ENCODE measurements at regions not wholly inside any gene's neighbourhood (a gene's known extent, or its start where the extent isn't known, plus 50 kb on each side); places are given as distances from the start of the nearest gene placed in this dataset.

- POLR2A ChIA-PET: no interaction called here
- CTCF ChIA-PET: no interaction called here
- DNase-seq (ENCODE audit: extremely low spot score): no peak
These were observed 271.8 kb downstream of the CRLF2 start for GRCh38 chrX:940691-941090.

GRCh38 chrX:936979-937769 is 275.3 kb downstream of the CRLF2 start:
- CTCF ChIA-PET: no interaction called here
- no peak for TF ChIP-seq LEF1 (IDR thresholded peaks at IDR 0.05; ENCODE audit: borderline replicate concordance)
- TF ChIP-seq BHLHE40 (IDR thresholded peaks at IDR 0.05; ENCODE audit: borderline replicate concordance): no peak
- no peak for TF ChIP-seq NFRKB (IDR thresholded peaks at IDR 0.05)
- TF ChIP-seq ARNT (IDR thresholded peaks at IDR 0.05): no peak
- no peak for TF ChIP-seq PKNOX1 (IDR thresholded peaks at IDR 0.05)
- TF ChIP-seq ZNF384 (IDR thresholded peaks at IDR 0.05): no peak
- DNase-seq (ENCODE audit: extremely low spot score): no peak
- POLR2A ChIA-PET: no interaction called here

More at GRCh38 chrX:940691-941090, 271.8 kb downstream of the CRLF2 start:
- TF ChIP-seq BHLHE40 (IDR thresholded peaks at IDR 0.05; ENCODE audit: borderline replicate concordance) (no peak), FOXK2 (IDR thresholded peaks at IDR 0.05) (no peak)

GRCh38 chrX:933611-934010 is 278.8 kb downstream of the CRLF2 start:
- ChIA-PET CTCF (no interaction called here), POLR2A (no interaction called here)
- TF ChIP-seq CTBP1 (IDR thresholded peaks at IDR 0.05; ENCODE audit: borderline replicate concordance): no peak
- TF ChIP-seq TARDBP (IDR thresholded peaks at IDR 0.05): no peak
- TF ChIP-seq ARNT (IDR thresholded peaks at IDR 0.05): no peak
- TF ChIP-seq FOXM1 (IDR thresholded peaks at IDR 0.05; ENCODE audit: borderline replicate concordance): no peak
- TF ChIP-seq FOXK2 (IDR thresholded peaks at IDR 0.05): no peak
- no peak for TF ChIP-seq PKNOX1 (IDR thresholded peaks at IDR 0.05)
- TF ChIP-seq SUZ12 (IDR thresholded peaks at IDR 0.05): no peak
- TF ChIP-seq ELF4 (IDR thresholded peaks at IDR 0.05): no peak
- no peak for TF ChIP-seq LEF1 (IDR thresholded peaks at IDR 0.05; ENCODE audit: borderline replicate concordance)
- TF ChIP-seq HDGF (IDR thresholded peaks at IDR 0.05; ENCODE audit: borderline replicate concordance): no peak
- no peak for DNase-seq (ENCODE audit: extremely low spot score)

- POLR2A ChIA-PET: no interaction called here
- DNase-seq (ENCODE audit: extremely low spot score): no peak
- CTCF ChIA-PET: no interaction called here
- no peak for TF ChIP-seq FOXK2 (IDR thresholded peaks at IDR 0.05)
- TF ChIP-seq TARDBP (IDR thresholded peaks at IDR 0.05): no peak
- TF ChIP-seq ELF4 (IDR thresholded peaks at IDR 0.05): no peak
- TF ChIP-seq LEF1 (IDR thresholded peaks at IDR 0.05; ENCODE audit: borderline replicate concordance): no peak
- no peak for TF ChIP-seq HDGF (IDR thresholded peaks at IDR 0.05; ENCODE audit: borderline replicate concordance)
- no peak for TF ChIP-seq BHLHE40 (IDR thresholded peaks at IDR 0.05; ENCODE audit: borderline replicate concordance)
- no peak for TF ChIP-seq NFRKB (IDR thresholded peaks at IDR 0.05)
- no peak for TF ChIP-seq CTBP1 (IDR thresholded peaks at IDR 0.05; ENCODE audit: borderline replicate concordance)
- no peak for TF ChIP-seq FOXA1 (IDR thresholded peaks at IDR 0.05)
- no peak for TF ChIP-seq PKNOX1 (IDR thresholded peaks at IDR 0.05)
- TF ChIP-seq FOXM1 (IDR thresholded peaks at IDR 0.05; ENCODE audit: borderline replicate concordance): no peak
These were observed 283.8 kb downstream of the CRLF2 start for GRCh38 chrX:928606-929005.

GRCh38 chrX:926991-927390 is 285.5 kb downstream of the CRLF2 start:
- ChIA-PET CTCF (no interaction called here), POLR2A (no interaction called here)
- no peak for DNase-seq (ENCODE audit: extremely low spot score)
- TF ChIP-seq SUZ12 (IDR thresholded peaks at IDR 0.05): no peak
- no peak for TF ChIP-seq SP1 (IDR thresholded peaks at IDR 0.05)
- no peak for TF ChIP-seq ZNF384 (IDR thresholded peaks at IDR 0.05)
- no peak for TF ChIP-seq CTBP1 (IDR thresholded peaks at IDR 0.05; ENCODE audit: borderline replicate concordance)
- no peak for TF ChIP-seq FOXM1 (IDR thresholded peaks at IDR 0.05; ENCODE audit: borderline replicate concordance)

- CTCF ChIA-PET: no interaction called here
- no peak for DNase-seq (ENCODE audit: extremely low spot score)
- TF ChIP-seq TARDBP (IDR thresholded peaks at IDR 0.05) (no peak), SUZ12 (IDR thresholded peaks at IDR 0.05) (no peak), CTBP1 (IDR thresholded peaks at IDR 0.05; ENCODE audit: borderline replicate concordance) (no peak), NFRKB (IDR thresholded peaks at IDR 0.05) (no peak), FOXM1 (IDR thresholded peaks at IDR 0.05; ENCODE audit: borderline replicate concordance) (no peak), SP1 (IDR thresholded peaks at IDR 0.05) (no peak), BHLHE40 (IDR thresholded peaks at IDR 0.05; ENCODE audit: borderline replicate concordance) (no peak), HDGF (IDR thresholded peaks at IDR 0.05; ENCODE audit: borderline replicate concordance) (no peak), FOXK2 (IDR thresholded peaks at IDR 0.05) (no peak), ZNF384 (IDR thresholded peaks at IDR 0.05) (no peak), L3MBTL2 (conservative IDR thresholded peaks at IDR 0.05) (no peak), LEF1 (IDR thresholded peaks at IDR 0.05; ENCODE audit: borderline replicate concordance) (no peak), PKNOX1 (IDR thresholded peaks at IDR 0.05) (no peak), ELF4 (IDR thresholded peaks at IDR 0.05) (no peak), ARNT (IDR thresholded peaks at IDR 0.05) (no peak), FOXA1 (IDR thresholded peaks at IDR 0.05) (no peak)
- POLR2A ChIA-PET: no interaction called here
These were observed 286.4 kb downstream of the CRLF2 start for GRCh38 chrX:926070-926469.
